NCI-H1436 (cell line): ENCODE measurements at regions not wholly inside any gene's neighbourhood (a gene's known extent, or its start where the extent isn't known, plus 50 kb on each side); places are given as distances from the start of the nearest gene placed in this dataset.
A peak's percentile ranks its signal among the peaks of the same experiment; 100 is the strongest.

ENCODE experiments used
- DNase-seq: peaks from one replicate; lab custom pipeline; 2025; lab: John Stamatoyannopoulos, UW

DNA sequence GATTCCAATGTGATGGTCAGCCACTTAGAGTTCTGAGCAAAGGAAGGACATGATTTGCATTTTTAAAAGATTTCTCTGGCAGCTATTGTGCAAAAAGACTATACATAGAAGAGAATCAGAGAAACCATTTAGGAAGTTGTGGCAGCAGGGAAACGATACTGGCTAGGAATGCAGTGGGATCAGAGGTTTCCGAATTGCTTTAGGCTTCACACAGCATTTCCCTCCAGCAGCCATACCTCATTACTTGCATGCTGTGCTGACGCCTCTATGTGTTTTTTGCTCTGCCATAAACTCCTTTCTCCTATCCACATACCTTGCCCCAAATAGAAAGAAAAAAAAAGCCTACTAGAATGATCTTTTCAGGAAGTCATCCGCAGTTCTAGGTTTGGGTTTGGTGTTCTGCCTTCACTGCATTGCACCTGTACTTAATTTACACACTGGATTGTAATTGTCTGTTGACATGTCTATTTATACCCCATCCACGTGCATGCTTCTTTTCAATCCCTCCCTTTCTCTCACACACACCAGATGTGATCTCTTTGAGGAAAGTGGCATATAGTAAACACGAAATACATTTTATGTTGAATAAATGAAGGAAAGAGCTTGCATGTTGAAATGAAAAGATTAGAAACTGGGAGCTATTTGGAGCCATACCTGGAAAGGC lies 860.3 kb upstream of the SEMA6D start:
- peak; percentile 22 for DNase-seq

DNA sequence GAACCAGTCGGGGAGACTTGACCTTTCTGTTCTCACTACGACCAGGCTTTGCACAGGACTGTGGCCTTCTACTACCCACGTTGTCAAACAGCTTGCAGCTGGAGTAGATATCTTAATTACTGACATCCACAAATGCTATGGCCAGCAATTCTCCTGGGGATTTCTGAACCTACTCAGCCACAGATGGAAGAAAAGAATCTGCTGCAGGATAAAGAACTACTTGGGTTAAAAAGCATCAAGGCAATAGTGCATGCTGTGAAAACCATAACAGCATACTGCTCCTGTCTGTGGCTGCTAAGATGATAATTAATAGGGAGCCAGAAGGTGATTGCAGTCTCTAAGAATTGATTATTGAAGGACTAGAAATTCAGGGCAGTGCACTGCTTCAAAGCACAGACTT lies 859.2 kb upstream of the SEMA6D start:
- DNase-seq: peak; percentile 38

DNA sequence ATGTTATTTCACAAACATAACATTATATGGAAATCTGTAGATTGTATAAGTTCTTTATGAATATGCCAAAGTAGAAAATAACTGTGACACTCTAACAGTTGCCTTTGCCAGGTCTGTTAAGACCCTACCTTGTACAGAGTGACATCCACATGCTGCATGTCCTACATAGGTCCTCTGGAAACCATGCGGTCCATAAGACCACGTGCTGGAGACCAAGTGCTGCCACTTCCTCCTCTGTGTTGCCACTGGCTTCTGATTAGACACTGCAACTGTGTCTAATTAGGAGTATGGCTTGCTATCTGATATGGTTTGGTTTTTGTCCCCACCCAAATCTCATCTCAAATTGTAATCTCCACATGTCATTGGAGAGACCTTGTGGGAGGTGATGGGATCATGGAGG lies 855.5 kb upstream of the SEMA6D start:
- no peak for DNase-seq

DNA sequence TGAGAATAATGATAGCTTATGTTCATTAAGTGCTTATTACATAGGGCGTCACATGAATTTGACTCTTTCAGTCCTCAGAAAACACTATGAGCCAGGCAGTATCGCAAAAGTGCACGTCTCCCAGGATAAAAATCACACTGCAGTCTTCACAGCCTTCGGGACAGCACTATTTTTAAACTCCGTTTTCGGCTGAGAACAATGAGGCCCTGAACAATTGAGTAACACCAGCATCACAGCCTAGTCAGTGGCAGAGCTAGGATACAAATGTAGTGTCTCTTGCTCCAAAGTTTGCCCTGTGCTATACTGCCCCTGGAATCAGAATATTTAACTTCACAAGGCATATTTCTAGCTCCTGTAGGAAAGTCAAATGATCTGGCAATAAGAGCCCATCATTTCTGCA lies 852.1 kb upstream of the SEMA6D start:
- no peak for DNase-seq

DNA sequence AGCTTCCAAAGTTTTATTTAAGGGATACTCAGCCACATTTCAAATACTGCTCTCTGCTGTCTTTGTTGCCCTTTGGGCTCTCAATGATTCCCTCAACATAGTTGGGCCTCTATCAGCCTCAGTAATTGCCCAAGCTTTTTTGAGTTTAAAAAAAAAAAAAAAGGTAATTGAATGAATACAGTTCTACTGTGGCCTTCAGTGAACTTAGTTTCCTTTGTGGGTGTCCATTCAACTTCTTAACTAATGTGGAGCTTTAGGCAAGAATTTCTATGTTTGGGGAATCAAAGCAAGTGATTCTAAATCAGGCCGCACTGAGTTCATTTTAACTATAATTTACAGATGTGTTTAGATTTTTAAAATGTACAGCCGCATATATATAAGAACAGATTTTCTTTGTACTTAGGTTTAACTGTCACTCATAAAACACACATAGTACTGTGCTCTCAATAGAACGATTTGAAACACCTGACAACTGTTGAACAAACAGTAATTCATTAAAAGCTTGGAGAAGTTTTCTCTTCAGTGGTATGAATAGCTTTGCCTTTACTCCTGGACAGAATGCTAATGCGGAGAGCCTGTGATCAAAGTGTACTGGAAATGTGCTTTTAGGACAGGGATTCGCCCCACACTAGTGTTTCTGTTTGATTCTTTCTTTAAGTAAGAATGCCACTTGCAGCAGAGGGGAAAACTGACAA lies 844.9 kb upstream of the SEMA6D start:
- no peak for DNase-seq

DNA sequence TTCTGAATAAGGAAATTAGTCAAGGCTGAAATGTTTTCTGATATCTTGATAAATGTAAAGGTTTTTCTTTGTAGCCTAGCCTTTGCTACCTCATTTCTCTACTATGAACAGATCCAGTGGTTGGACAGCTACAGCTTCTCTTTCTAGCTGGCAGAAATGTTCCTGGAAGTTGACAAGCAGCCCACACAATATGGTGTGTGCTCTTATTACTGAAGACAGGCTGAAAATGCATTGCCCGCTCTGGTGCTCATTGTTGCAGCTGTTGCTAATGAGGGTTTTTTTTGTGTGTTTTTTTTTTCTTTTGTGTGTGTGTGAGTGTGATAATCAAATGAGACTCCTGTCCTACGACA lies 844.3 kb upstream of the SEMA6D start:
- no peak for DNase-seq

DNA sequence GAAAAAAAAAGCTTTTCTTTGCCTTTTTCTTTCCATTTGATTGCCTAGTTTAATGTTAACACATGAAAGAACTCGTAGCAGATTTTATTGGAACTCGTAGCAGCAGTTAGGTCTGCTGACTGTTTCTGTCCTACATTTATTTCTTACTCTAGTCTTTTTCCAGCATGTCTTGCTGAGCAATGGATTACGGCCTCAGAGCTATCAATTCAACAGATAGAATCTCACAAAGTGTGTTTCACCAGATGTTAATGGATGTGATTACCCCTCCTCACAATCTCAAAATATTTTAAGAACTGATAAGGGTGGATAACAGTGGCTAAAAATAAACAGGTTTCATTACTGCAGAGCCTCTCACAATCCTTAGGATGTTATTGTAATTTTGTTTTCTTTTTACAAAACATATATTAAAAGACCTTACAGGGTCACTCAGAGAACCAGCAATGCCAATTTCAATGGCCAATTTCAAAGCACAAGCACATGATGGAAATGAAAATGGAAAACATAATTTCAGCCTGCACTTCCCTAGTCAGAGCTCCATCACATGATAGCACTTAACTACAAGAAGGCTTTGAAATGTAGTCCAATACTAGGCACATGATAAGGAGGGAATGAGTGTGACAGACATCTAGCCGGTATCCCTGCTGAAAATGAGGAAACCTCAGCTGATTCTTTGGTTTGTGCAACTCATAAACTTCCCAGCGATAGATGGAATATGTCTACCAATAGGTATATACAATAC lies 838.1 kb upstream of the SEMA6D start:
- DNase-seq: no peak

DNA sequence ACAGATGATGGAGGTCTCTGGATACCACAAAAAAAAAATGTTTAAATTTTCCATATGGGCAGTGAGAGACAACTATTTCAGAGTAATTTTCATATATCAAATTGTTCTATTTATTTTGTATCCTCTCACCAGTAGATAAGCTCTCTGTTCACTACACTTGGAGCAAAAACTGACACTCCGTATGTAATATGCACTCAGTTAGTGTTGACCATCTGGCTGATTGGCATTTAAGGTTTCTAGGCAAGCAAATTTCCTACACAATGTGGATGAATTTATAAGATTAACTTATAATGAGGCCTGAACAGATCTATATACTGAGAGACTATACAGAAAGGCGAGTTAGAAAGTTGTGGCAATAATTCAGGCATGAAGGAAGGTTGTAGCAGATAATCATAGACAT lies 836.5 kb upstream of the SEMA6D start:
- DNase-seq: no peak

DNA sequence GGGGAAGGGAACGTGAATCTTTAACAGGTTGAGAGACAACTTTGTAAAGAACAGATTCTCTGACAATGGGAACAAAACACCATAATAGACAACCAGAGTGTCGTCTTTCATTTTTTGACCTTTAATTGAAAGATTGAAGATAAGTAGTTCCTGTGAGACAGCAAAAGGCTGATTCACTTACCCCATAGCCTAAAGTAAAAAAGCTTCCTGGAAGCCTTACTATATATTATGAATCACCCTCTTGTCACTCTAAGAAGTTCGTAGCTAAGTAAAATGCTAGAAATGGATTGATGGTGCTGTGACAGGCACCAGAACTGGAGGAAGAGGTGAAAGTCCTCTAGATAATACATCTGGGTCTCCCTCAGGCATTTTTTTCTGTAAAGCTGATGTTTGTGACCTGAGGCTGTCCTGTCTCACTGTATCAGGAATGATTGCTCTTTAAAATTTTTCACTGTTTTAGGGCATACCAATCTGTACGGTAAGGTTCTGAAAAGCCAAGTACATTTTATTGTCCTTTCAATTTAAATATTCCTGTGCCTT lies 824.6 kb upstream of the SEMA6D start:
- no peak for DNase-seq

DNA sequence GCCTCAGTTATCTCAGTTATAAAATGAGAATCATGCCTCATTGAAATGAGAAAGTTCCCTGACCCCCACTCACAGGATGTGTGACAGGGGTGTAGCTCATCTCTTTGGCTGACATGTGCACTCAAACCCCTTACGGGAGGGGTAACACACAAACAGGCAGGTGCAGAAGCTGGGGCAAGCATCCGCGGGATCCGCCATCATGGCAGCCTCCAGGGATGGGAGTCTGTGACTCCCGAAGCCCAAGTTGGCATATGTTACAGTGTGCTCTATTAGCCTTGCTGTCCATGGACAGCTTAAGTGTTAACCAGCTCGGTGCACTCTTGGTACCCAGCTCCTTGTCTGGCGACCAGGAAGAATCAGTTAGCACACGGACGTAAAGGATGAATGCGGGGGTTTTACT lies 822.7 kb upstream of the SEMA6D start:
- no peak for DNase-seq

DNA sequence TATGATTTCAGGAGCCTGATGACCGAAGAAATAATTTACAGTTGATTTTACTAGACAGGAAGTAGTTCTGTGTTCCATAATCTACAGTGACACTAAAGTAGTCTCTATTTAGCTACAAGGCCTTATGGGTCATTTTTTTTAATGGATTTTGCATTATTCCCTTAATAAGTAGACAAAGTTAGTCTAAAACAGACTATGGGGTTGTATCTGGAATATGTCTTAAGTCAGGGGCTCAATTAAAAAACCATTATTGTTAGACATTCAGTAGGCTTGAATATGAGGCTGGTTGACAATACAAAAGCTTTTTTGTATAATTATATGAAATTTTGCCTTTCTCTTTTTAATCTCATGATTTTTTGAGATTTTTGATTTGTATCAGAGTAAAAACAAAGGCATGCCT lies 820.0 kb upstream of the SEMA6D start:
- DNase-seq: no peak

DNA sequence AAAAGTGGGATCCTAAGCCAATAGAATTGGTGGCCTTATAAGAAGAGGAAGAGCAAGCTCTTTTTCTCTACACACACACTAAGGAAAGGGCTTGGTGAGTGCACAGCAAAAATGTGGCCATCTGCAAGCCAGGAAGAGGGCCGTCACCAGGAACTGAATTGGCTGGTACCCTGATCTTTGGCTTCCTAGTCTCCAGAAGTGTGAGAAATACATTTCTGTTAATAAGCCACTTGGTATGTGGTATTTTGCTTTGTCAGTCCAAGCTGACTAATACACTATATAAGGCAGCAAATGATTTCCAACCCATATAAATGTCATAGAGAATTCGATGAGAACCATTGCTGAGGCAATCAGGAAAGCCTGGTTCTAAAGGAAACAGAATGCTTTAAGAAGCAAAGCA lies 816.3 kb upstream of the SEMA6D start:
- DNase-seq: no peak

DNA sequence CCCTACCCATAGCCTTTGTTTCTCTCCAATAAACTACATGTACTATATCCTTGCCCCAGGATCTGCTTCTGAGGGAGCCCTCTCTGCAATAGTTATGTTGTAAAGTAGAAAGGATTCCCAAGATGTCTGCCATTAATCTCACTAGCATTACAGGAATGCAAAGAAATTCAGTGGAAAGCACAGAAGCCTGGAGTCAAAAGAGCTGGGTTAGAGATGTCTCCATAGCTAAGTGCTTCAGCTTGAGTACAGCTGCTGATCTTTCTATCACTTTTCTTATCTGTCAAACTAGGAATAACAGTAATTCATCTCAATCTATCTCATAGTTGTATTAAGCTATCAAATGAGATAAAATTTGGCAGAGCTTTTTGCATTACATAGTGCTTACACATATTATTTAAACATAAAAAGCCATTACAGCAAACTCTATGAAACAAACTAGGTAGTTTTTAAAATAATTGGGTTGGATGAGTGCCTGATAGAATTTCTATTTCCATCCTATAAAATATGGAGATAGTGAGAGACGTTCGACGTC lies 799.5 kb upstream of the SEMA6D start:
- DNase-seq: no peak

DNA sequence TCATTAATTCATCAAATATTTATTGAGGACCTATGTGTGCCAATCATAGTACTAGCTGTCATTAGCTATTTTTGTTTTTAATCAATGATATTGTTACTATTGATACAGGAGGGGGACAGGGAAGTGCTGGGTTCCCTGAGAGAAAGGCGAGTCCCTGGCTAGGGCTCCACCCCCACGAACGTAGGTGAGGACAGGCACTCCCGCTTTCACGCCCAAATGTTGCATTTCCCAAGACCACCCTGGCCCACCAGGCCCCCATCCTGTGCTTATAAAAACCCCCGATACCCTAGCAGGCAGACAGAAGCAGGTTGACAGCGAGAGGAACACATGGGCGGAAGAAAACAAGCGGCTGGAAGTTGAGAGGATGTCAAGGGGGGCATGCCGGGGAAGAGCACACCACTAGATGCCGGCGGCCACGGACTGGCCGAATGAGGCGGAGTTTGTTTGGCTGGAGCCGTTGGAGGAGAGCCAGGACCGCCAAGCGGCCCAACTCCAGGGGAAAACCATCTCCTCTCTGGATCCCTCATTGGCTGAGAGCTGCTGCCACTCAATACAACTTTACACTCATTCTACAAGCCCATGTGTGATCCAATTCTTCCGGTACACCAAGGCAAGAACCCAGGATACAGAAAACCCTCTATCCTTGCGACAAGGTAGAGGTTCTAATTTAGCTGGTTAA lies 798.7 kb upstream of the SEMA6D start:
- no peak for DNase-seq

DNA sequence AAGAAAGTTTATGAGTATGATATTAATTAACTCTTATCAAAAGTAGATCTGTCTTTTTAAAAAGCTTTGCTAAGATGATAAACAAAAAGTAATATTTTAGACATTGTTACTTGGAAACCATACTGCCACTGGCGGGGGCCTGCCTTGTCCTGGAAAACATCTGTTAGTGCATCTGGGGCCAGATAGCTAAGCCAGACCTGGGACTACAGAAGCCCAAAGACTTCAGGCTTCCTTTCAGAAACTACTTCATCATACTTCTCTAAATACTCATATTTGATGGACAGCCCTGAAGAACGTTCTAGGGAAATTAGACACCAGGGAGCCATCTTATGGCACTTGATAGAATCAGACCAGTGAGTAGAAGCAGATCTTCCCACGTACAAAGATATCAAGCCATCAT lies 795.4 kb upstream of the SEMA6D start:
- DNase-seq: no peak

DNA sequence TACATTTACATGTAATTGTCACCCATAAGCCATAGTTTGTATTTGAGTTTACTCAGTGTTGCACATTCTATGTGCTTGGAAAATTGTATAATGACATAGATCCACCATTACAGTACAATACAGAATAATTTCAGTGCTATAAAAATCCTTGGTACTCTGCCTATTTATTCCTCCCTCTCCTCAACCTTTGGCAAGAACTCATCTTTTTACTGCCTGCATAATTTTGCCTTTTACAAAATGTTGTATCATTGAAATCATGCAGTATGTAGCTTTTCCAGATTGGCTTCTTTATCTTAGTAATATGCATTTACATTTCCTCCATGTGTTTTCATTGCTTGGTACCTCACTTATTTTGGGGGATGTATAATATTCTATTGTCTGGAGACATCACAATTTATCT lies 786.9 kb upstream of the SEMA6D start:
- DNase-seq: no peak

DNA sequence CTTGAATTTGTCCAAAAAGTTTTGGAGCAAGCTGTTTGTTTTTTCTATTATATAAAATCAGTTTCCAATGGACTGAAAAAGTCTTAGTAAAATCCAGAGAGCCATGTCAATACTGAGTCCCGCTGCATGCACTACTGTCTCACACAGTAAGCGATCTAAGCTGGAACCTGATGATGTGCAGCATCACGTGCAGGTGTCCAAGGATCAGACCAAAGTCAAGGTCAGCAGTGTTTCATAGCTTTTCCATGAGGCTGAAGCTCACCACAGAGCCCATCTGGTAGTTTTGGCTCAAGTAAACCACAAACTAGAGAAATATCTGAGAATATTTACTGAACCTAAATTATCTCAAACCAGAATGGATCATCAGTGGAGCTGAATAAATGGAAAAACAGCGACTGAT lies 784.0 kb upstream of the SEMA6D start:
- DNase-seq: no peak

DNA sequence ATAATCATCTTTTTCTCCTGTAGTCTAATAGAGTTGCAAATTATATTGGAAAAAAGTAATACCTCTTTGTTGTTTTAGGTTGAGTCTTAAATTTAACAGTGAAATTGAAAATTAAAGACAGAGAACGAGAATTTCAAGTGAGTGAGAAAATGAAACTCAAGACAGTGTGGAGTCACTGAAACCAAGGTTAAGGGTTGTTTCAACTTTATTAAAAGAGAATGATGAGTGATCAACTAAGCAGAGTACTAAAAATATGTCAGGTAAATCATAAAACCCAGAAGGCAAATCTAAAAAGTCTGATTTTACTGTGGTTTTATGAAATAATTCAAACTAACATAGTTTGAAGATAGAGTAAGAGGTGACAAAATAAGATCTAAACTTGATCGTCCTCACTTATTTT lies 782.5 kb upstream of the SEMA6D start:
- DNase-seq: no peak

DNA sequence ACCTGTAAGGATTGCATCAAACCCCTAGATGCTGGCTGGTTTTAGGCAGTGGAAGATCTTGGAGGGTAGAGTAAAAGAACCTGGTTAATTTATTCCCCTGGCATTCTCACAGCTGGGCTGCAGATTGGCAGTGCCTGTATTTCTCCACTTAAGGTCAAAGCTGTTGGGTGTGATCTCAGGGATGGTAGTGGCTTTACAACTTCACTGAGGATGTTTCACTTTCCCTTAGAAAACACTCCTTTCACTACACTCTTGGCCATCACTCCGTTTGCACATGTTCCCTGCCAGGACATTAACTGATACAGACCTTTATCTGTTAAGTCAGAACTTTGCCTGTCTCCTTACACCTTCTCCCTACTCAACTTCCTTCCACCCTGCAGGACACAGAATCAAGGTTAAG lies 779.1 kb upstream of the SEMA6D start:
- DNase-seq: no peak

DNA sequence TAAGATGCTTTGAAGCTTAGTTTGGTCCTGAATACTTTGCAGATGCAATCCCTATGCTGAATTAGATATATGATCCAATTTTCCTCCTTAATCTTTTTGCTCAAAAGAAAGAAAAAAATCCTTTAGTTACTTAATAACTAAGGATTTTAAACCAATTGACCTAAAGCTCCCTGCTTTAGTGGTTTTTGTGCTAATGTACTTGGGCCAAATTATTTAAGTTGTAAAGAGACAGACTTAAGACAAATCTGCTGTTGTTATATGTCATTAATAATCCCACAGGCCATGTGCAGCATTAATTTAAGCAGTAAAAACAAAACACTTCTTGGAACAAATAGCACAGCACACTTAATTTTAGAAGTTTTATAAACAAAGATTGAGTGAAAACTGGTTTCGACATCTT lies 776.1 kb upstream of the SEMA6D start:
- DNase-seq: no peak

DNA sequence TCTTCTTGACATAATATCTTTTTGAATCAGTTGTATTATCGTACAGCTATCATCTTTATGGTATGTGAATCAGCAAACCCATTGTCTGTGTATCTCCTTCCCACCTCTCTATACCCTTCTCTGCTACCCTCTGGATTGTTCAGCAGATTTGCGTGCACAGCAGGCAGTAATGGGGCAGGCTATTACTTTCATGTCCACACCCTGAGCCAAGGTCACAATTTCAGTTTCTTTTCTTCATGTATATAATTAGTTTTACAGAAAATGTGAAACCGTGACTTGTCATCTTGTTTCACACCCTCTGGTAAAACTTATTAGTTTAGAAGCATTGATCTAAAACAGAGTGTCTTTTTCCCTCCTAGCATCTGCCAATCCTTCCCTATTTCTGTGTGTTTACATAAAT lies 770.4 kb upstream of the SEMA6D start:
- DNase-seq: no peak

DNA sequence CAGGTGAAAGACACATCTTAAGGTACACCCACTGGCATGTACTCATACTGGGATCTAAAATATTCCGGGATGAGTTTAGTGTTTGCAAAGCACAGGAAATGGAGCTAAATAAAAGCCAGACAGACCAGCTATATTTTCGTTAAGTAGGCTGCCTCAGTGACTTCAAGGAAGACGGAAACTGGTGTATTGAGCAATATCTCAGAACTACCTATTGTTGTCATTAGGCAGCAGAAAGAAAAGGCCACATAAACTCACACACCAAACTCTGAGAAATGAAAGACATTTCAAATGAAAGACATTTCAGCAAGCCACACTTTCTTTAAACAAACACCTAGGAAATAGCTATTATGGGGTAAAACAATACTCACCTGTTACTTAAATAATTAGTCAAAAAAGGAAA lies 761.7 kb upstream of the SEMA6D start:
- no peak for DNase-seq
